Panc1 (cell line): ENCODE measurements at regions not wholly inside any gene's neighbourhood (a gene's known extent, or its start where the extent isn't known, plus 50 kb on each side); places are given as distances from the start of the nearest gene placed in this dataset.

ENCODE experiments used
- ATAC-seq: fragments of 200-7000 bp; cut with Tn5 transposase; 2 replicates; pipeline ENCODE4 v1.9.1; 2020; ENCODE audit warnings: mild to moderate bottlenecking, moderate library complexity
- BruUV-seq: library from RNA; stranded (reverse); fragments of 400-500 nt; replicated peaks from 2 replicates; lab custom pipeline; 2021; lab: Mats Ljungman, UMichigan
- CTCF ChIA-PET: fragments of 300-600 bp; sonication (Branson Sonifier 250); formaldehyde crosslinking; loops from one replicate; lab custom pipeline; 2022; ENCODE audit warnings: antibody characterized with exemption; lab: Charles Lee
- POLR2A ChIA-PET: fragments of 300-600 bp; sonication (Branson Sonifier 250); formaldehyde crosslinking; loops from one replicate; lab custom pipeline; 2022; ENCODE audit warnings: antibody characterized with exemption; lab: Charles Lee
- DNase-seq: peaks from one replicate; pipeline ENCODE4 v3.0.0-alpha.2; 2010; ENCODE audit warnings: low read depth, low spot score
- H3K27ac ChIP-seq: 2 replicates; pipeline ENCODE4 v1.5.1; 2011; ENCODE audit warnings: mild to moderate bottlenecking, low read length, inconsistent platforms
- H3K27me3 ChIP-seq: fragments of 200-500 bp; sonication (Bioruptor generic); 2 replicates; pipeline ENCODE4 v1.6.0; 2014; ENCODE audit warnings: low read length, inconsistent platforms; ENCODE audit not compliant: control insufficient read depth, insufficient read depth
- H3K36me3 ChIP-seq: fragments of 200-500 bp; sonication (Bioruptor generic); 2 replicates; pipeline ENCODE4 v1.5.1; 2014; ENCODE audit warnings: inconsistent platforms, mild to moderate bottlenecking, low read length, moderate library complexity; ENCODE audit not compliant: control insufficient read depth, insufficient read depth
- H3K4me1 ChIP-seq: 2 replicates; pipeline ENCODE4 v1.5.1; 2011; ENCODE audit warnings: inconsistent platforms, mild to moderate bottlenecking, low read length, moderate library complexity; ENCODE audit not compliant: control insufficient read depth, insufficient read depth
- H3K4me3 ChIP-seq, 2 experiments: 2 replicates each; pipeline ENCODE4 v1.5.1; 2011 to 2012; ENCODE audit warnings: low read depth in 2 of 2, low read length in 2 of 2, mild to moderate bottlenecking in 2 of 2, inconsistent platforms in 1 of 2, moderate library complexity in 1 of 2
- H3K9me3 ChIP-seq: fragments of 200-500 bp; sonication (Bioruptor generic); 2 replicates; pipeline ENCODE4 v1.5.1; 2014; ENCODE audit warnings: low read depth, mild to moderate bottlenecking, inconsistent platforms, low read length, moderate library complexity; ENCODE audit not compliant: control insufficient read depth, insufficient read depth
- POLR2AphosphoS5 ChIP-seq: IDR thresholded peaks from 2 replicates; pipeline ENCODE4 v1.6.1; 2012; ENCODE audit warnings: mild to moderate bottlenecking, low read depth, low read length, moderate library complexity
- SIN3A ChIP-seq: IDR thresholded peaks from 2 replicates; pipeline ENCODE4 v1.6.1; 2012; ENCODE audit warnings: low read depth, mild to moderate bottlenecking, low read length, moderate library complexity, borderline replicate concordance; ENCODE audit not compliant: insufficient read depth
- TCF7L2 ChIP-seq: IDR thresholded peaks from 2 replicates; pipeline ENCODE4 v1.6.1; 2011; ENCODE audit warnings: mild to moderate bottlenecking, low read depth, low read length, inconsistent platforms
- in situ Hi-C: cut with HindIII; loops from 2 replicates; pipeline ENCODE4 v1.10.0; 2016; ENCODE audit warnings: low sequenced_read_pairs, low pct_unique_long_range_greater_than_20kb
- intact Hi-C: fragments of 100-400 bp; cut with micrococcal nuclease; formaldehyde crosslinking; loops from one replicate; pipeline ENCODE4 v1.10.0; 2022; ENCODE audit not compliant: unreplicated experiment
- TF ChIP-seq, protein P1 (sequence below): fragments of 450-650 bp; IDR thresholded peaks from 2 replicates; pipeline ENCODE4 v1.5.1; 2017; ENCODE audit warnings: mild to moderate bottlenecking
- TF ChIP-seq, protein P2 (sequence below), 2 experiments: IDR thresholded peaks; 2 replicates each; pipeline ENCODE4 v1.6.1; 2011 to 2012; ENCODE audit warnings: low read depth in 2 of 2, control low read depth in 1 of 2, low read length in 1 of 2, mild to moderate bottlenecking in 1 of 2, moderate library complexity in 1 of 2; ENCODE audit not compliant: insufficient read depth in 1 of 2

DNA sequence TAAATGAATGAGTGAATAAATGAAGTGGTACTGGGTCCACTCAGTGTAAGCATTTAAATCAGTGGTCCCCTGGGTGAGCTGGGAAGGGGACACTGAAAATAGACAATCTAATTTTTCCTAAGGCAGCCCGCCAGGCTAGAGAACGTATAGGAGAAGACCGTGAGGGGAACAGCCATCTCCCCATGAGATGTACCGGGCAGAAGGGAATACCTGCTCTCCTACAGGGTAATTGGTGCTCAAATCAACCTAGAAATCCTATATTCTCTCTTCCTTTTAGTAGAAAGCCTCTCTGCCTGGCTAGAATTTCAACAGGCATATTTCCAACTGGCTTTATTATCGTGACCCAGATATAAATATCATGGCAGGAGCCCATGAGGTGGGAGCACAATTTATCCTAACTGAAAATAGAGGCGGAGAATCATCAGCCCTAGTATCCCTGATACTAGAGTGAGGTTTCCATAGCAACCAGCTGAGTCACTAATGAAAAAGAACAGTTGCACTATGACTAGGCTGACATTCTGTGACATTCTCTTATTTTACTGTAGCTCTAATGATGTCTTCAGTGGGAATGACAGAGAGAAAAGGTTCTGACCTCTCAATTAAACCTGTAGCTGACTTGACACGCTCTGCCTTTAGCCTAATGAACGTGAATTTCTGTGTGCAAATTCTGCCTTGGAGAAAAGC, 96.5 kb upstream of the CAST start:
- Histone ChIP-seq H3K4me1 (no peaks in the 10 kb centered on the region; the same call in 1 of the 2 replicates), H3K27ac (no peak overlapping the region), H3K36me3 (no peaks in the 10 kb centered on the region), H3K27me3 (peaks cover 4% of the 10 kb centered on the region; the same call in 1 of the 2 replicates), H3K4me3 (no peak overlapping the region), H3K9me3 (no peaks in the 10 kb centered on the region)
- BruUV-seq: no TSS peak
- DNase-seq (no peak), ATAC-seq (no peak)
- ChIA-PET CTCF (no interaction called here), POLR2A (no interaction called here)
- TF ChIP-seq TCF7L2: no peak
- TF ChIP-seq, protein P1, sequence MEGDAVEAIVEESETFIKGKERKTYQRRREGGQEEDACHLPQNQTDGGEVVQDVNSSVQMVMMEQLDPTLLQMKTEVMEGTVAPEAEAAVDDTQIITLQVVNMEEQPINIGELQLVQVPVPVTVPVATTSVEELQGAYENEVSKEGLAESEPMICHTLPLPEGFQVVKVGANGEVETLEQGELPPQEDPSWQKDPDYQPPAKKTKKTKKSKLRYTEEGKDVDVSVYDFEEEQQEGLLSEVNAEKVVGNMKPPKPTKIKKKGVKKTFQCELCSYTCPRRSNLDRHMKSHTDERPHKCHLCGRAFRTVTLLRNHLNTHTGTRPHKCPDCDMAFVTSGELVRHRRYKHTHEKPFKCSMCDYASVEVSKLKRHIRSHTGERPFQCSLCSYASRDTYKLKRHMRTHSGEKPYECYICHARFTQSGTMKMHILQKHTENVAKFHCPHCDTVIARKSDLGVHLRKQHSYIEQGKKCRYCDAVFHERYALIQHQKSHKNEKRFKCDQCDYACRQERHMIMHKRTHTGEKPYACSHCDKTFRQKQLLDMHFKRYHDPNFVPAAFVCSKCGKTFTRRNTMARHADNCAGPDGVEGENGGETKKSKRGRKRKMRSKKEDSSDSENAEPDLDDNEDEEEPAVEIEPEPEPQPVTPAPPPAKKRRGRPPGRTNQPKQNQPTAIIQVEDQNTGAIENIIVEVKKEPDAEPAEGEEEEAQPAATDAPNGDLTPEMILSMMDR: no peak
- TF ChIP-seq POLR2AphosphoS5: no peak
- TF ChIP-seq SIN3A: no peak
- in situ Hi-C loops: no loop called here
- intact Hi-C loops: no loop called here

DNA sequence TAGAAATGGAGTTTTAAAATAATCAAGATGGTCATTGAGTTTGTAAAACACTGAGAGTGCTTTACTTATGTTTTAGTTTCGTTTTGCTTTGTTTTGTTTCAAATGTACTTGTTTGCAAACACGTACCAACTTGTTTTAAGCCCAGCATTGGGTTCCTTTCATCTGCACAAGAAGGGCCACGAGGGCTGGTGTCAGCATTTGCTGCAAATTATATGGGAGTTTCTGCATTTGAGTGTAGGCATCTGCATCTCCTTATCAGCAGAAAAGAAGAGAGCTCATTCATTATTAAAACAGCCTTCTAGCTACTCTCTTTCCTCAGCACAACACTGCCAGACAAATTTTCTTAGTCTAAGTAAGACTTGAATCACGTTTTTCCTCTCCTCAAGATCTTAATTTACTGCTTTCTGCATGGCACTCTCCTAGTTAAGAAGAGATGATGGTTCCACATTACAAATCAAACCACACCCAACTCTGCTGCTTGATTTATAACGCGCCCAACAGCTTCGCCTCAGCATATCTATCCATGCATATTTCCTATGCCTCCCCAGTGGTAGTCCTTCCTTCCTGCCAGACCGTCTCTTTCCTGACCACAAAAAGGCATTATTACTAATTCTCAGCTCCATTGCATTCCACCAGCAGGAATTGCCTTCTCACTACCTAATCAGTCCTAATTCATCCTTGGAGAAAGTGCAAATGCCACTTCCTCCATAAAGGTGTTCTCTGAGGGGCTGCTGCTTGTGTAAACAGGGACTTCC, 95.2 kb upstream of the CAST start:
- no TSS peak for BruUV-seq
- Histone ChIP-seq H3K4me1 (no peaks in the 10 kb centered on the region; the same call in 1 of the 2 replicates), H3K27ac (no peak overlapping the region), H3K27me3 (peaks cover 7% of the 10 kb centered on the region; the same call in 1 of the 2 replicates), H3K9me3 (no peaks in the 10 kb centered on the region), H3K4me3 (peak overlapping the region in 1 of 2 experiments; percentile 12; a peak in 1 of 4 replicates), H3K36me3 (no peaks in the 10 kb centered on the region)
- CTCF ChIA-PET: no interaction called here
- in situ Hi-C loops: no loop called here
- intact Hi-C loops: no loop called here
- ATAC-seq (no peak), DNase-seq (no peak)
- TF ChIP-seq POLR2AphosphoS5 (no peak), TCF7L2 (no peak), SIN3A (no peak)
- TF ChIP-seq, protein P1: no peak
- TF ChIP-seq, protein P2, sequence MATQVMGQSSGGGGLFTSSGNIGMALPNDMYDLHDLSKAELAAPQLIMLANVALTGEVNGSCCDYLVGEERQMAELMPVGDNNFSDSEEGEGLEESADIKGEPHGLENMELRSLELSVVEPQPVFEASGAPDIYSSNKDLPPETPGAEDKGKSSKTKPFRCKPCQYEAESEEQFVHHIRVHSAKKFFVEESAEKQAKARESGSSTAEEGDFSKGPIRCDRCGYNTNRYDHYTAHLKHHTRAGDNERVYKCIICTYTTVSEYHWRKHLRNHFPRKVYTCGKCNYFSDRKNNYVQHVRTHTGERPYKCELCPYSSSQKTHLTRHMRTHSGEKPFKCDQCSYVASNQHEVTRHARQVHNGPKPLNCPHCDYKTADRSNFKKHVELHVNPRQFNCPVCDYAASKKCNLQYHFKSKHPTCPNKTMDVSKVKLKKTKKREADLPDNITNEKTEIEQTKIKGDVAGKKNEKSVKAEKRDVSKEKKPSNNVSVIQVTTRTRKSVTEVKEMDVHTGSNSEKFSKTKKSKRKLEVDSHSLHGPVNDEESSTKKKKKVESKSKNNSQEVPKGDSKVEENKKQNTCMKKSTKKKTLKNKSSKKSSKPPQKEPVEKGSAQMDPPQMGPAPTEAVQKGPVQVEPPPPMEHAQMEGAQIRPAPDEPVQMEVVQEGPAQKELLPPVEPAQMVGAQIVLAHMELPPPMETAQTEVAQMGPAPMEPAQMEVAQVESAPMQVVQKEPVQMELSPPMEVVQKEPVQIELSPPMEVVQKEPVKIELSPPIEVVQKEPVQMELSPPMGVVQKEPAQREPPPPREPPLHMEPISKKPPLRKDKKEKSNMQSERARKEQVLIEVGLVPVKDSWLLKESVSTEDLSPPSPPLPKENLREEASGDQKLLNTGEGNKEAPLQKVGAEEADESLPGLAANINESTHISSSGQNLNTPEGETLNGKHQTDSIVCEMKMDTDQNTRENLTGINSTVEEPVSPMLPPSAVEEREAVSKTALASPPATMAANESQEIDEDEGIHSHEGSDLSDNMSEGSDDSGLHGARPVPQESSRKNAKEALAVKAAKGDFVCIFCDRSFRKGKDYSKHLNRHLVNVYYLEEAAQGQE (IDR thresholded peaks at IDR 0.05; ENCODE audit: insufficient read depth in 1 of 2, low read depth in 2 of 2, low read length in 1 of 2): no peak
- POLR2A ChIA-PET: no interaction called here
